B cell (primary cell): ENCODE measurements at regions not wholly inside any gene's neighbourhood (a gene's known extent, or its start where the extent isn't known, plus 50 kb on each side); places are given as distances from the start of the nearest gene placed in this dataset.

Source experiments
- EZH2 ChIP-seq: IDR thresholded peaks from 2 replicates; pipeline ENCODE4 v1.6.1; 2012; ENCODE audit warnings: borderline replicate concordance, low read depth, mild to moderate bottlenecking, moderate library complexity, low read length; ENCODE audit not compliant: insufficient read depth, poor library complexity, severe bottlenecking
- TF ChIP-seq, protein P1 (sequence below): fragments of 200-600 bp; IDR thresholded peaks from one replicate; pipeline ENCODE4 v1.8.0; 2022; ENCODE audit warnings: antibody characterized with exemption, mild to moderate bottlenecking

DNA sequence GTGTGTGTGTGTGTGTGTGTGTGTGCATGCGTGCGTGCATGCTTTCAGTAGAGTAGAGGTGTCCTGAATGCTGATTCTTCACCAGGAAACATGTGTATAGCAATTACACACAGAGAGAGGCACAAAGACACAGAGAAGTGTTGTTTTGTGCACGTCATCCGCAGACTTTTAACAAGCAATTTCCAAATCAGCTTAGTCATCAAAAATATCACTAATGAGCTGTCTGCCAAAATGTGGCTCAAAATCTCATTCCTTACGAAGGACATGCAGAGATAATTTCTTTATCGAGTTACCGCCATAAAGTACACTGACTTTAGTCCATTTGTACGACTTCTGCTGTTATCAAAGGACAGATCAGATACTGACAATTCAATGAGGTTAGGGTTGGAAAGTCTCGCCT is 274.9 kb upstream of the RARB start:
- TF ChIP-seq, protein P1, sequence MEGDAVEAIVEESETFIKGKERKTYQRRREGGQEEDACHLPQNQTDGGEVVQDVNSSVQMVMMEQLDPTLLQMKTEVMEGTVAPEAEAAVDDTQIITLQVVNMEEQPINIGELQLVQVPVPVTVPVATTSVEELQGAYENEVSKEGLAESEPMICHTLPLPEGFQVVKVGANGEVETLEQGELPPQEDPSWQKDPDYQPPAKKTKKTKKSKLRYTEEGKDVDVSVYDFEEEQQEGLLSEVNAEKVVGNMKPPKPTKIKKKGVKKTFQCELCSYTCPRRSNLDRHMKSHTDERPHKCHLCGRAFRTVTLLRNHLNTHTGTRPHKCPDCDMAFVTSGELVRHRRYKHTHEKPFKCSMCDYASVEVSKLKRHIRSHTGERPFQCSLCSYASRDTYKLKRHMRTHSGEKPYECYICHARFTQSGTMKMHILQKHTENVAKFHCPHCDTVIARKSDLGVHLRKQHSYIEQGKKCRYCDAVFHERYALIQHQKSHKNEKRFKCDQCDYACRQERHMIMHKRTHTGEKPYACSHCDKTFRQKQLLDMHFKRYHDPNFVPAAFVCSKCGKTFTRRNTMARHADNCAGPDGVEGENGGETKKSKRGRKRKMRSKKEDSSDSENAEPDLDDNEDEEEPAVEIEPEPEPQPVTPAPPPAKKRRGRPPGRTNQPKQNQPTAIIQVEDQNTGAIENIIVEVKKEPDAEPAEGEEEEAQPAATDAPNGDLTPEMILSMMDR: no peak
- TF ChIP-seq EZH2: no peak
